HTR-8/SVneo (cell line): ENCODE measurements at regions not wholly inside any gene's neighbourhood (a gene's known extent, or its start where the extent isn't known, plus 50 kb on each side); places are given as distances from the start of the nearest gene placed in this dataset.
A peak's percentile ranks its signal among the peaks of the same experiment; 100 is the strongest.
"Not testable (repeated sequence)": the region's sequence is repeated elsewhere in the genome, so short reads cannot be mapped to it uniquely, and the experiment has no call there.

Source experiments
- DNase-seq: peaks from one replicate; pipeline ENCODE4 v3.0.0; 2011; ENCODE audit warnings: low spot score, mixed read lengths; ENCODE audit not compliant: insufficient read length
- FAIRE-seq: peaks from 2 replicates; lab custom pipeline; 2011; peaks lifted over from hg19 to GRCh38; lab: Jason Lieb, UNC

- FAIRE-seq = no peak
- no peak for DNase-seq
Observed at GRCh38 chr9:129421371-129421770, 199.5 kb downstream of the C9orf50 start.

- FAIRE-seq = no peak
Observed at GRCh38 chr9:129420721-129421120, 200.2 kb downstream of the C9orf50 start.

DNA sequence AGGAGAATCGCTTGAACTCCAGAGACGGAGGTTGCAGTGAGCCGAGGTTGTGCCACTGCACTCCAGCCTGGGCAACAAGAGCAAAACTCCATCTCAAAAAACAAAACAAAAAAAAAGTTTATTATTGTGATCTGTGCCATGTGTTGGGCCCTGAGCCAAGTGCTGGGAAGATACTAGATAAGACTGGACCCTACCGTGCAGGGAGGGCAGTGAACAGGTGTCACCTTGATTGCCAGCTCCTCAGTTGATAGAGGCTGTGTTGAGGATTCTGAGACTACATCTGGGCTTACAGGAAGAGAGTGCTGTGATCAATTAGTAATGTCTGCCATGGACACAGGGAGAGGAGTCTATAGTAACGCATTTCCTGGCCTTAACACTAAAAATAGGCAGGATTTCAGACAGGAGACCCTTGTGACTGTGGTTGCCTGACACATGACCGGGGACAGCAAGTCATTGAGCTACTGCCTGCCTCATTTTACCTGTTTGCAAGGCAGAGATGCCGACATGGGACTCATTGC, 201.5 kb downstream of the C9orf50 start:
- DNase-seq = no peak
- no peak for FAIRE-seq

More at GRCh38 chr9:129420721-129421120, 200.2 kb downstream of the C9orf50 start:
- DNase-seq = no peak

DNA sequence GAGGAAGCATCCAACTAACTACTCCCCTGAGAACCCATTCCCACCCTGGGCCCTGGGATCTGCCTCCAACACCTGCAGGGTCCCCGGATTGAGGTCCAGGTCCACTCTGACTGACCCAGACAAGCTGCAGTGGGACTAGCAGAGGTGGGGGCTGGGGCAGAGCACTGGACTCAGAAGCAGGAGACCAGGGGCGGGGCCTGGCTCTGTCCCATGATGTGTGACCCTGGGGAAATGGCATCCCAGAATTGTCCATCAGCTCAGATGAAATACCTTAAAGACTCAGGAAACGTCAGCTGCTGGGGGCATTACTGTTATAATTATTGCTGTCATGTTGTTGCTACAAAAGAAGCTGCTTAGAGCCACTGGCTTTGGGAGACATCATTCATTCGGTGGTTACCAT, 202.4 kb downstream of the C9orf50 start:
- DNase-seq (no peak), FAIRE-seq (no peak)

DNA sequence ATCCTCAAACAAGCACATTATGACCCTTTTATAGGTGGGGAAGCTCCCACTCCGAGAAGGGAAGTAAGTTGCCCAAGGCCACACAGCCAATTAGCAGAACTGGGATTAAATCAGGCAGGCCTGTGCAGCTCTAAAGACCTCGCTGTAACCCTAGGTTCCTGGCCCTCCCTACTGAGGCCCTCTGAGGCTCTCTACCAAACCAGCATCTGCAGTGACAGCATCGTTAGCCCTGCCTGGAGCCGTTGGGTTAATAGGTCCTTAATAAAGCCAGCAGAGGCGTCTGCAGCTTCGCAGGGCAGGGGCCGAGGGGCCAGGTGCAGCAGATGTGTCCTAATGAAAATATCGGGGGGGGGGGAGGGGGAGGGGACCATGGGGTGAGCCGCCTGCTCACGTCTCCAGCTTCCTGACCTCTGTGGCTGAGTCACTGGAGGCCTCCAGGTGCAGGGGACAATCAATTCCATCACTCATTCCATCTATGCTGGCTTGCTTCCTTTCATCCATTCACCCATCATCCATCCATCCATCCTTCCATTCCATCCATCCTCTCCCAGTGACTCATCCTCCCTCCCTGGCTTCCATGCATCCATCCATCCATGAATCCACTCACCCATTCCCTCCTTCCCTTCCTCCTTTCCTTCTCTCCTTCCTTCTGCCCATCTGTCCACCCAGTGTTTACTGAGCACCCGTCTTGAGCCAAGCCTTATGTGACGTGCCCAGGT, 203.9 kb downstream of the C9orf50 start:
- FAIRE-seq = no peak
- no peak for DNase-seq

DNA sequence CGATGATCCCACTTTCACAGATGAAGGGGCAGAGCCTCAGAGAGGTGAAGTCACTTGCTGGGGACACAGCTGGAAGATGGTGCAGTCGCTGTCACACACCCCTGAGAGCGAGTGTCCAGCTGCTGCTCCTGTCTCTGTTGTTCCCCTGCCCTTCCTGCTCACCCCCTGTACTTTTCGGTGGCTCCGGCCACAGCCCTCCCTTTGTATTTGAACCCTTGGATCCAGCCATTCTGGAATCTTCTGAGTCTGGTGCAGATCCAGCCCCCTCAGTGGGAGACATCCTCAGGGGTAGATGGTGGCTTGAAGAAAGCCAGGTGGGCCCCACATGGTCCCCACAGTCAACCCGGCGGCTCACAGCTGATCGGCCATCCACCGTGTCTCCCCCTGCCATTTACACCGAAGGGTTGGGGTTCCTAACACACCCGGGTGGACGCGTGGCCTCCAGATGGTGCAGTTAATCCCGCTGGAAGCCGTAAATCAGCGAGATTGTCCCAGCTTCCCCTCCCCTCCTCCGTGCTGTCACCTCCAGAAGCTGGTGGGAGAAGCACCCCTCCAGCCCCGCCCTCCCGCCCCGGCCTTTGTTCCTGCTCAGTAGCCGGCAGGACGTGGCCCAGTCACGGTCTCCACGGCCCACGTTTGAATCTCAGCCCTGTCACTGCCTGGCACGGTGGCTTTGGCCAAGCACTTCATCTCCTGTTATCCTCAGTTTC, 204.8 kb downstream of the C9orf50 start:
- no peak for DNase-seq
- no peak for FAIRE-seq

DNA sequence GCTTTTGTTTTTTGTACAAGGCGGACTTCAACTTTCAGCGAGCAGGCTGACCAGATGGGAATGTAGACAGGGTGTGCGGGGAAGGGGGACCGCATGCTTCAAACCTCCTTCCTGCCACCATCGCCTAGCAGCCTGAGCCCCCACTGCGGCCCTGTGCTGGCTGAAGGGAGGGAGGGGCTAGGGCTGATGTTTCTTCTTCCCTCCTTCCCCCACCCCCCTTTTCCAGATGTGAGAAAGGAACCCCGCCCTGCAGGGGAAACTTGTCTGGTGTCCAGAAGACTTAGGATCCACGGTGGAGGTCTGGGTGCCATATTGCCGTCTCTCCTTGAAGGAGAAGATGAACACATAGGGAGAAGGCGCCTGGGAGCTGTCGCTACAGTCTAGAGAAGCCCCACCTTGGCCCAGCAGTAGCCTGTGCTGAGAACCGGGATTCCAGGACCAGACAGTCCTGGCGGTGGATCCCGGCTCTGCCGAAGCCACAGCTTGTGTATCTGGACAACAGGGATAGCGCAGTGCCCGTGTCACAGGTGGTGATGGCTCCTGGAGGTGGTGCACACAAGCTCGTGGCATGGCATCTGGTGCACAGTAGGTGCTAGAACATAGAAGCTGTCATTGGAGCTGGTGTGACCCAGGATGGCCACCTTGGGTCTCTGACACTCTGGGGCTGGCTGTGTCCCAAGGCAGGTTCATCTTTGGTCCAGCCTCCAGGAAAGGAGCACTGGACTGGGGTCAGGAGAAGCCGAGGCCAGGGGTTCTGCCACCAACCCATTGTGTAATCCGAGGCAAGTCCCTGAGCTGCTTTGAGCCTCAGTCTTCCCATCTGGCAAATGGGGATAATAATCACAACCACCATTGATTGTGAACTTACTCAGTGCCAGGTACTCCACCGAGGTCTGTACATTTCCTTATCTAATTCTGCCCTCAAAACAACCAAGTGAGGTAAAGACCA, 205.6 kb downstream of the C9orf50 start:
- no peak for FAIRE-seq

DNA sequence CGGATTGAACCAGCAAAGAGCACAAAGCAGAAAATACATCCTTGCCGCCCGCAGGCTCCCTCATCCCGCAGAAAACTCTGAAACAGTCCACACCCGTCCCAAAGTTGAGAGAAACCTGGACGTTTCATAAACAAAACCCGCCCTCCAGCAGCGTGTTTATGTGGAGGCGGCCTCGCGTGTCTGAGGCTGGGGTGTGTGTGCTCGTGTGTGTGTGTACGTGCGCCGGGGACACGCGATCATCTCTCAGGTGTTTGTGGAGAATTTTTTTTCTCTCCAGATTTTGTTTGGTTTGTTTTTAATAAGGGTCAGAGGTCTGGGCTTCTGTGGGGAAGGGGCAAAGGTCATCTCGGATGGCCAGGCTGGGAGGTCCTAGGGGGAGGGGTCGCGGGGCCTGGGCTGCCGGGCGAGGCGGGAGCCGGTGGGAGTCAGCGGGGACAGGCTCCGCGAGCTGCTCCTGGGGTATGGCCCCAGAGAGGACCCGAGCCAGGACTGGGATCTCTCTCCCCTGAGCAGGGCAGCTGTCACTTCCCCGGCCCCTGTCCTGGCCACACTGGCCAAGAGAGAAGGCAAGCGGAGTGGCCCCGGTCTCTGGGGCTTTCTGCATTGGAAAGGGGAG, 206.4 kb downstream of the C9orf50 start:
- DNase-seq (no peak), FAIRE-seq (no peak)

More for the DNA sequence above, 205.6 kb downstream of the C9orf50 start:
- DNase-seq = no peak

DNA sequence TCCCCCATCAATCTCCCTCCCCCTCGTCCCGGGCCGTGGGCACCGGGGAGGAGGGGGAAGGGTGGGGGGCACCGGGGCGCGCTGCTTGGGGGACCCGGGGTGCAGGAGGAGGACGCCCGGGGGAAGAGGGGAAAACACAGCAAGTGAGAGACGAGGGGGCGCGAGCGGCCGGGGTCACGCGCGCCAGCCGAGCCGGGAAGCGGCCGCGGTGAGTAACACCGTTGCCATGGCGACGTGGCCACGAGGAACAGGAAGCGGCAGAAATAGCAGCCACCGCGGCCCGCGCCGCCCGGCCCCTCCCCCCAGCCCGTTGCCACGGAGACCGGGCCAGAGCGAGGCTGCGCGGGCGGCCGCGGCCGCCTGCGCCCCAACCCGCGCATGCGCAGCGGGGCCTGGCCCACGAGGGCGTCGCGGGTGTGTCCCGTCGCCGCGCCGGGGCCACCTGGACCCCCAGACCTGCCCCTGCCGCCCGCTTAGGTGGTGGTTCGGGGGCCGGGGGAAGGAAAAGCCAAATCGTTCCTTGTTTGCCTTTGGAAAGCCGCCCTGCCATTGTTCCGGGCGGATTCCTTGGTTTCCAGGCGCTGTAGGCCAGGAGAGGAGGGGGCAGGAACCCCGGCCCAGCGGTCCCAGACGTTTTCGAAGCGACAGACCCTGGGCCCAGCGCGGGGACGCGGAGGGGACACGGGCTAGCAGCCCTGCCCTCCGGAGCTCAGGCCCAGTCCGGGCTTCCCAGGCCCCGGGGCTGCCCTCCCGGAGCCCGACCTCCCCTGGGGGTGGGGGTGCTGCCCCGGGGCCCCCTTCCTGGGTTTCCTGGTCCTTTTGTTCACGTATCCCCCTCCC, 207.1 kb downstream of the C9orf50 start:
- DNase-seq (peak; percentile 90), FAIRE-seq (peak; percentile 82)

- no peak for FAIRE-seq
- peak; percentile 40 for DNase-seq
Observed at GRCh38 chr9:129412814-129413536, 207.9 kb downstream of the C9orf50 start.

DNA sequence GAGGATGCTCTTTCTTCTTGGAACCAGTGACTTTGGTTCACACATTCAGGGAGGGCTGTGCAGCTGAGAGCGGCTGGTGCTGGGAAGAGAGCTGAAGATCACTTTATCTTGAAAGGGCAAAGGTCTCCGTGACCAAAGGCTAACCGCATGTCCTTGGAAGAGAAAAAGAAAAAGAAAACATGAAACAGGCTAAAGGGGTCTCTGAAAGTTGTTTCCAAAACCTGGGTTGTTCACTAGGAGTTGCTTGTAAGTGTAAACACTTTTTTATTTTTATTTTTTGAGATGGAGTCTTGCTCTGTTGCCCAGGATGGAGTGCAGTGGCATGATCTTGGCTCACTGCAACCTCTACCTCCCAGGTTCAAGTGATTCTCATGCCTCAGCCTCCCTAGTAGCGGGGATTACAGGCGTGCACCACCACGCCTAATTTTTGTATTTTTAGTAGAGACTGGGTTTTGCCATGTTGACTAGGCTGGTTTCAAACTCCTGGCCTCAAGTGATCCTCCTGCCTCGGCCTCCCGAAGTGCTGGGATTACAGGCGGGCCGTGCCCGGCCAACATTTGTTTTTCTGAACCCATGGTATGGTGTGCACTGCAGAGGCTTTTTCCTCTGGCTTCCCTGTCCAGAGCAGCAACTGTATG, 208.6 kb downstream of the C9orf50 start:
- DNase-seq, FAIRE-seq: not testable (repeated sequence)

DNA sequence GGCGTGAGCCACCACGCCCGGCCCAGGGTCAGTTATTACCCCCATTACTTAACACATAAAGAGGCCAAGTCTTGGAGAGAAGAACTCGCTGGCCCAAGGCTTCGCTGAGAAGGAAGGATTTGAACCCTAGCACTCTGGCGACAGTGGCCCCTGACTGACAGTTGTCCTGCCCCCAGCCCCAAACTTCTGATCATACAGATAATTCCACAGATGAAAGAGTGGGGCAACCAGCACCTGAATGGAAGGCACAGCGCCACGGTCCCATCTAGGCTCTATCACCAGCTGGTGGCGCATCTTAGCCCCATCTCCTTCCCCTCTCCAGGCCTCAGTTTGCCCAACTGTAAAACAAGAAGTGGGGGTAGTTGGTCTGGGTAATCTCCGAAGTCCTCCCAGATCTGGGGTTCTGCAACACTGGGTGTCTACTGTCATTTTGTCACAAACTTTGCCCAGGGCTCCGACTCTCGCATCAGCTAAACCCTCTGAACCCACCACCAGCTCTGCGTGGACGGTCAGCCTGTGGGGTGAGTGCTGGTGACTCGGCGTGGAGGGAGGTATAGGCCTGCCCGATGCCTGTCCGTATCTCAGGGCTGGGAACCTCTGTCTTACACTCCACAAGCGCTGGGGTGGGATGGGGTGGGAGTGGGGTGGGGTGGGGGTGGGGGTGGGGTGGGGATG, 209.3 kb downstream of the C9orf50 start:
- DNase-seq = no peak
- FAIRE-seq = no peak

- DNase-seq = no peak
- FAIRE-seq = peak; percentile 100
Observed at GRCh38 chr9:129410226-129410625, 210.7 kb downstream of the C9orf50 start.

- FAIRE-seq (no peak), DNase-seq (no peak)
Observed at GRCh38 chr9:129408535-129409215, 212.2 kb downstream of the C9orf50 start.

DNA sequence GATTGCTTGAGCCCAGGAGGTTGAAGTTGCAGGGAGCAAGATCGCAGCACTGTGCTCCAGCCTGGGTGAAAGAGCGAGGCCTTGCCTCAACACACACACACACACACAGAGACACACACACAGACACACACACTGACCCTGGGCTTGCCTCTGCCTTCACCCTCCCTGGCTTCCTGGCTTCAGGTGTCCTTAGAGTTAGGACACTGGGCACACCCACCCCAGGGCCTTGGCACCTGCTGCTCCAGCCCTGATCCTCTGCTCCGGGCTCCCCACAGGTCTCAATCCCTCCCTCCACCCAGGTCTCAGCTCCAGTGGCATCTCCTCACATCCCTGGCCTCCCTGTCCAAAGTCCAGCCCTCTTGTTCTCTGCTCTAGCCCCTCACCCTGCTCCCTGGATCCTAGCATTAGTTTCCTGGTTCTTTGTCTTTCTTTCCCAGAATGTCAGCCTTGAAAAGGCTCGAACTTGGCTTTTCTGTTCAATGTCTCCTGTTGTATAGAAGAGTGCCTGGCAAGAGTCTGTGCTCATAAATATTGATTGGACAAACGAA, 212.9 kb downstream of the C9orf50 start:
- DNase-seq = no peak
- no peak for FAIRE-seq
